Glomerular visceral epithelial cell (primary cell): ENCODE measurements at regions not wholly inside any gene's neighbourhood (a gene's known extent, or its start where the extent isn't known, plus 50 kb on each side); places are given as distances from the start of the nearest gene placed in this dataset.

ENCODE experiments used
- DNase-seq: peaks from one replicate; pipeline ENCODE4 v3.0.0-alpha.2; 2016; ENCODE audit errors: extremely low spot score

DNA sequence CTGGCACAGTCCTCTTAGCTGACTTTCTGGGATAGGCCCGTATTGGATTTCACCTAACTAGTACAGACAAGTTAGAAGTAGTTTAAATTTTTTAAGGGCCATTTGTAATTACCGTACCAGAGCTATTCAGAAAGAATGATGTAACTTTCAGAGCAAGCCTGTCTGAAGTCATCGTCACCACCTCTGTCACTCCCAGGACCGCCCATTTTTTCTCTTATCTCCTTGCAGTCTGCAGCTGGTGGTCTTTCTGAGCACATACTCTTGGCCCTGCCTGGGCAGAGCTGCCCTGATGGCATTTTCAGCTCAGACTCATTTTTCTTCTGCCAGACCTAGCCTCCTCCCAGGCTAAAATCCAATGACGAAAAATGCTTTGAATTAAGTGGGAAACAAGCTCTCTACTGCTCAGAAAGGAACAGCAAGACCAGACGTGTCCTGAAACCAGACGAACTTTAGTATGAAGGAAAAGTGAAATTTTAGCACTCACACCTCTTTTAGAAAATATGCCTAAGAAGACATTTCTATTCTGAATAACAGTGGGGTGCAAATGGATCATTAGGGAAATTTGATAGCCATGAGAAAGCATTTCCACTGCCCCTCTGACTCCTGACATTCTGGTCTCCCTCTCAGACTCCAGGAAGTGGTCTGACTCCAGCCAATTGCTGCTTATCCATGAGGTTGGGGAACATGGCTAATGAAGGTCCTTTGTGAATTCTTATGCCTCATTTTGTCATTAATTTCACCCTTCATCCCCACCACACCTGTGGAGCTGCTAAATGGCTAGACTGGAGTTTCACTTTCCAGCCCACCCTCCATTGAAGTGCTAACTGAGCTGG lies 162.4 kb upstream of the GYPA start:
- no peak for DNase-seq

- DNase-seq: no peak
Measured at GRCh38 chr4:144304025-144304424, 163.5 kb upstream of the GYPA start.

GRCh38 chr4:144310535-144310934 lies 170.0 kb upstream of the GYPA start:
- no peak for DNase-seq

DNA sequence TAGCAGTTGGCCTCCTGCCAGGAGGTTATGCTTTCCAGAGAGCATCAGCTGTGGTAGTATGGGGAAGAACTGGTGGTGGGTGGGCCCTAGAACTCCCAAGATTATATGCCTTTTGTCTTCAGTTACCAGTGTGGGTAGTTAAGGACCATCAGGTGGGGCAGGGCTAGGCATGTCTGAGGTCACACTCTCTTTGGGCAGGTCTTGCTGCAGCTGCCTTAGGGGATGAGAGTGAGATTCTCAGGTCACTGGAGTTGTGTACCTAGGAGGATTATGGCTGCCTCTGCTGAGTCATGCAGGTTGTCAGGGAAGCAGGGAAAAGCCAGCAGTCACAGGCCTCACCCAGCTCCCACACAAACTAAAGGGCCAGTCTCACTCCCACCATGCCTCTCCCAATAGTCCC lies 172.9 kb upstream of the GYPA start:
- DNase-seq: no peak

- DNase-seq: no peak
Measured at GRCh38 chr4:144316869-144317268, 176.4 kb upstream of the GYPA start.

- DNase-seq: no peak
Measured at GRCh38 chr4:144318797-144319196, 178.3 kb upstream of the GYPA start.

- no peak for DNase-seq
Measured at GRCh38 chr4:144336633-144337032, 196.1 kb upstream of the GYPA start.

DNA sequence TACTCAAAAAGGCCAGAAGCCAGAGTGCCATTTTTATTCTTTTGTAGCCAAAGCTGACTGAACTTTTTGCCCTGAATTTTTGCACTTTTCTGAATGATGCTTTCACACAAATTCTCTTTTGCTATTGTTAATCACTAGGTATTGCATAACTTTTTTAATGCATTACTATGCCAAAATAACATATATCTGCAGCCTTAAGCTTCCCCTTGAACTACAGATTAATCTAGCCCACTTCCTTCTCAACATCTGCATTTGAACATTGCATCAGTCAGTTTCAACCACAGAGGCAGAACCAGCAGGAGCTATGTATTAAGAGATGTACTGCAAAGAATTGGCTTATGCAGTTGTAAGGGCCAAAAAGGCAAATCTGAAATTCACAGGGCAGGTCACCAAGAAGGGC lies 197.6 kb upstream of the GYPA start:
- no peak for DNase-seq

DNA sequence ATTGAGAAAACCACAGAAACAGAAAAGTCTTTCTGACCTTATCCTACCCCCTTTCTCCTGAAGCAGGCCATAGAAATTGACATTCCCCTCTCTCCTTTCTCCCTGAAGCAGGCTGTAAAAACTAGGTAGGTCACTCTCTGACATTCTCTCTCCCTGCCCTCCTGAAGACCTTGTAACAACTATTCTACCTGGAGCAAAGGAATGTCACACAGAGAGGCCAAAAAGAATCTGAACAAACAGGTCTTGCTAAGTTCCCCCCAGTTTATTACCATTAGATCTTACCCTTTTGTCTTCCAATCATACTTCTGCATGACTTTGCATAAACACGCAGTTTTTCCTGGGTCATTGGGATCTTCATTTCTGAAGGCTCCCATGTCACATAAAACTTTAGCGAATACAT lies 198.3 kb upstream of the GYPA start:
- no peak for DNase-seq

GRCh38 chr4:144340931-144341330 lies 200.4 kb upstream of the GYPA start:
- DNase-seq: no peak

- DNase-seq: no peak
Measured at GRCh38 chr4:144342949-144343760, 202.6 kb upstream of the GYPA start.

DNA sequence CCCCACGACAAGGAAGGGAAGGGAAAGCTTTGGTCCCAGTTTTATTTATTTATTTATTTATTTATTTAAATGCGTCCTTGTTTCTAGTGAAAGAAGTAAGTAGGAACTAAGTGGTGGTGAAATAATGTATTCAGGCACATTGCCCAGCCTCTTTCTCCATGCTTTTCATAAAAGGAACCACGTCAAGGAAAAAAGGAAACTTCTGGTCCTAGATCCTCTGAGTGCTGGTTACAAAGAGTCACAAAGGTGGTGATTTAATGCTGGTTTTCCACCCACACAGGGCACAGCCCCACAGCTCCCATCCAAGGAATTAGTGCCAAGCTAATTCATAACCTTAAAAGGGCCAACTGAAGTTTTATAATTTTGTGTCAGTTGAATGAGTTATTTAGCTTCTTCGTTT lies 206.6 kb upstream of the GYPA start:
- no peak for DNase-seq

DNA sequence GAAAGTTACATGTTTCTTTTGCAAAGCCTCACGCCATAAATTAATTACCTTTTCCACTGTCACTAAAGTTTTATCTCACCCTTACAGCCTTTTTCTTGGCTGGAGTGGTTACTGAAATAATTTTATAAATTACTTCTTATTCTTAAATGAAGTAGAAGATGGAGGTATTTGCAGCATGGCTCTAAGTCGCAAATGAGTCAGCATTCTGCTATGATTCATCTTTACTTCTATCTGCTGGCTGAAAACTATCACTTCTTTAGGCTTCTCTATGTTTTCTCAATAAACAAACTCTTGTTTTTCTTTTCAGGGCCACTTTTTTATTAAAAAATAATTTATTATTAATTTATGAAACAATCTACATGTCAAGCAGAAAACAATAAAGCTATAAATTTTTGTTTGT lies 210.2 kb upstream of the GYPA start:
- DNase-seq: peak; percentile 13

- DNase-seq: no peak
Measured at GRCh38 chr4:144351306-144351705, 210.8 kb upstream of the GYPA start.

GRCh38 chr4:144353292-144353691 lies 212.8 kb upstream of the GYPA start:
- DNase-seq: no peak

DNA sequence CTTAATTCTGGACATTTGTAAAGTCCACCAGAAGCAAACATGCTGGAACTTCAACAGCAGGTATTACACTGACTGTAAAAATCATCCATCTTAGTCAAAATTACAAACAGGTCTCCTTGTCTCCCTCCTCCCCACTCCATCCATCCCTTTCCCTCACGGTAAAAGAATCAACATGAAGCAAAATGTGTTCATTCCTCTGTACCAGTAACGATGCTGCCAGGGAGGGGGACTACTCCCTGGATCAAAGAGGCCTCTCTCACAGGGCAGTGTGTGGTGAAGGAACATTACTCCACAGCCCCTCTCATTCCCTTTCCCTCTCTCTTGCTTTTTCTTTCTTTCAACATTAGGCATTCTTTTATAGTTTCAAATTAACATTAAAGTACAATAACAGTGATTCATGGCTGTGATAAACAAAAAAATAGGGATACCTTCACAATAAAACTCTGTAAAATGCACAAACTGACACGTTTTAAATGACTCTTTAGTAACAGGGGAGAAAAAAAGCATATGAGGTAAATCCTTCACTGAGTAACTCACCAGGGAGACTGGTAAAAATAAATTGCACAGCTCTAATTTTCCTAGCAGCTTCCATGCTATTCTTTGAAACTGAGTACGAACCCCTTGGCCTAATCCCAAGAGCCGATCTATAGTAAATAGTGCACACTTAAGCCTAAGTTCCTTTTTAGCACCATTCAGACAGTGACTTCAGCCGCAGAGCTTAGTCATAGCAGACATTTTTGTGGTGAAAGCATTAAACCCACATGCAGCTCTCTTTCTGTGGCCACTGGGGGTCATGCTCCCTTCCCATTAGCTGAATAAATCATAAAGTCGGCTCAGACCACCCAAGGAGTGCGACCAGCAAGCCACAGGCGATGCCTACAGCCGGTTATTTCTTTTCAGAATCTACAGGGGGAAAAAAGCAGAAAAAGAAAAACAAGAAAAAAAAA lies 215.6 kb upstream of the GYPA start:
- peak; percentile 97 for DNase-seq

- DNase-seq: no peak
Measured at GRCh38 chr4:144356941-144357381, 216.4 kb upstream of the GYPA start.

GRCh38 chr4:144357975-144358374 lies 217.5 kb upstream of the GYPA start:
- no peak for DNase-seq

- no peak for DNase-seq
Measured at GRCh38 chr4:144360146-144360793, 219.8 kb upstream of the GYPA start.

DNA sequence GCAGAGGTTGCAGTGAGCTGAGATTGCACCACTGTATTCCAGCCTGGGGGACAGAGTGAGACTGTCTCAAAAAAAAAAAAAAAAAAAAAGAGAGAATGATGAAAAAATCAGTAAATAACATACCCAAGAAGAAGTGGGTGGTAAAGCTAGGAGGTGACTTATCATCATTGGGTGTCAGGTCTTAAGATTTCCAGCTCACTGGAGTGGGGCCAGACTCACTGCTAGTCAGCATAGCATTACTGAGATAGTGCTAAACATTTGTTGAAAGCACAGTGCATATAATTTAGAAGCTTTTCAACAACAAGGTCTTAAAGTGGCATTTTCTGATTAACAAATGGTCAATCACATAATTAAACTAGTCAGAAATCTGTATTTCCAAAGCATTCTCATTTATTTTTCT lies 221.8 kb upstream of the GYPA start:
- DNase-seq: no peak

GRCh38 chr4:144363890-144364289 lies 223.4 kb upstream of the GYPA start:
- no peak for DNase-seq
